Karpas-422 (cell line): ENCODE measurements at regions not wholly inside any gene's neighbourhood (a gene's known extent, or its start where the extent isn't known, plus 50 kb on each side); places are given as distances from the start of the nearest gene placed in this dataset.
"Not testable (repeated sequence)": the region's sequence is repeated elsewhere in the genome, so short reads cannot be mapped to it uniquely, and the experiment has no call there.

Source experiments
- DNase-seq: peaks from one replicate; pipeline ENCODE4 v3.0.0-alpha.2; 2015
- H2AFZ ChIP-seq: fragments of 200-600 bp; sonication (generic); 2 replicates; pipeline ENCODE4 v1.6.1; 2014; ENCODE audit warnings: antibody characterized with exemption, low read length, mixed read lengths
- H3K27ac ChIP-seq: fragments of 200-600 bp; sonication (generic); 2 replicates; pipeline ENCODE4 v1.5.1; 2014; ENCODE audit warnings: mild to moderate bottlenecking, low read length, moderate library complexity
- H3K27me3 ChIP-seq: fragments of 200-600 bp; sonication (generic); 2 replicates; pipeline ENCODE4 v1.6.1; 2014; ENCODE audit warnings: low read length, mixed read lengths
- H3K36me3 ChIP-seq: fragments of 200-600 bp; sonication (generic); 2 replicates; pipeline ENCODE4 v1.6.1; 2014; ENCODE audit warnings: low read length, mixed read lengths; ENCODE audit not compliant: insufficient read depth
- H3K4me1 ChIP-seq: fragments of 200-600 bp; sonication (generic); 2 replicates; pipeline ENCODE4 v1.6.1; 2014; ENCODE audit warnings: mild to moderate bottlenecking, low read length, mixed read lengths
- H3K4me2 ChIP-seq: fragments of 200-600 bp; sonication (generic); 2 replicates; pipeline ENCODE4 v1.6.1; 2014; ENCODE audit warnings: low read length, low read depth, mild to moderate bottlenecking; ENCODE audit not compliant: poor library complexity, severe bottlenecking
- H3K4me3 ChIP-seq: fragments of 200-600 bp; sonication (generic); 2 replicates; pipeline ENCODE4 v1.5.1; 2014; ENCODE audit warnings: mild to moderate bottlenecking, antibody characterized with exemption, low read length, mixed read lengths
- H3K79me2 ChIP-seq: fragments of 200-600 bp; sonication (generic); 2 replicates; pipeline ENCODE4 v1.6.1; 2014; ENCODE audit warnings: mild to moderate bottlenecking, low read length, mixed read lengths
- H3K9ac ChIP-seq: fragments of 200-600 bp; sonication (generic); 2 replicates; pipeline ENCODE4 v1.6.0; 2014; ENCODE audit warnings: low read length
- H3K9me2 ChIP-seq: fragments of 200-600 bp; sonication (generic), shearing (Covaris generic); replicated peaks from 2 replicates; pipeline ENCODE4 v1.6.0; 2014; ENCODE audit warnings: mild to moderate bottlenecking, low read length, moderate library complexity; ENCODE audit not compliant: insufficient read depth
- H3K9me3 ChIP-seq: fragments of 300-700, 200-600 bp; sonication (generic); 2 replicates; pipeline ENCODE4 v1.6.1; 2014; ENCODE audit warnings: low read length, mixed read lengths
- H4K20me1 ChIP-seq: fragments of 200-600 bp; sonication (generic); 2 replicates; pipeline ENCODE4 v1.6.1; 2014; ENCODE audit warnings: mild to moderate bottlenecking, antibody characterized with exemption, low read length, low read depth; ENCODE audit not compliant: insufficient read depth

GRCh38 chr9:40173316-40173715 lies 817.8 kb downstream of the SPATA31A1 start:
- not testable (repeated sequence) for H3K4me2 ChIP-seq, H3K36me3 ChIP-seq, H2AFZ ChIP-seq, H3K79me2 ChIP-seq, H3K27me3 ChIP-seq, H4K20me1 ChIP-seq, H3K27ac ChIP-seq, DNase-seq, H3K9me3 ChIP-seq, H3K9ac ChIP-seq, H3K9me2 ChIP-seq, H3K4me1 ChIP-seq, H3K4me3 ChIP-seq

GRCh38 chr9:40174035-40174434 lies 818.6 kb downstream of the SPATA31A1 start:
- not testable (repeated sequence) for H3K9ac ChIP-seq, H3K4me3 ChIP-seq, H3K27ac ChIP-seq, H3K79me2 ChIP-seq, H3K4me2 ChIP-seq, H2AFZ ChIP-seq, H4K20me1 ChIP-seq, H3K9me3 ChIP-seq, DNase-seq, H3K27me3 ChIP-seq, H3K9me2 ChIP-seq, H3K36me3 ChIP-seq, H3K4me1 ChIP-seq

GRCh38 chr9:40177403-40177802 lies 821.9 kb downstream of the SPATA31A1 start:
- H3K9me2 ChIP-seq, H3K9me3 ChIP-seq, H3K36me3 ChIP-seq, H3K27ac ChIP-seq, H3K27me3 ChIP-seq, H3K4me2 ChIP-seq, H3K4me3 ChIP-seq, H3K79me2 ChIP-seq, H3K9ac ChIP-seq, DNase-seq, H4K20me1 ChIP-seq, H2AFZ ChIP-seq, H3K4me1 ChIP-seq: not testable (repeated sequence)

- H3K27ac ChIP-seq, H3K9me3 ChIP-seq: not testable (repeated sequence)
Observed at GRCh38 chr9:40191403-40191802, 835.9 kb downstream of the SPATA31A1 start.

GRCh38 chr9:40192162-40192561 lies 836.7 kb downstream of the SPATA31A1 start:
- not testable (repeated sequence) for H3K79me2 ChIP-seq, H3K27ac ChIP-seq, H3K9ac ChIP-seq, DNase-seq, H3K4me2 ChIP-seq, H3K9me3 ChIP-seq, H3K4me3 ChIP-seq, H3K4me1 ChIP-seq, H4K20me1 ChIP-seq, H3K27me3 ChIP-seq, H2AFZ ChIP-seq, H3K9me2 ChIP-seq, H3K36me3 ChIP-seq

More at GRCh38 chr9:40191403-40191802, 835.9 kb downstream of the SPATA31A1 start:
- H3K4me2 ChIP-seq, H3K9me2 ChIP-seq, H3K4me1 ChIP-seq, H3K27me3 ChIP-seq, H4K20me1 ChIP-seq, H3K79me2 ChIP-seq, H3K4me3 ChIP-seq, H3K36me3 ChIP-seq, DNase-seq, H2AFZ ChIP-seq, H3K9ac ChIP-seq: not testable (repeated sequence)

- H3K79me2 ChIP-seq, H3K9me2 ChIP-seq, H3K4me2 ChIP-seq, H4K20me1 ChIP-seq, H3K4me1 ChIP-seq, H3K27ac ChIP-seq, H3K36me3 ChIP-seq, DNase-seq, H3K4me3 ChIP-seq, H3K27me3 ChIP-seq, H3K9ac ChIP-seq, H3K9me3 ChIP-seq, H2AFZ ChIP-seq: not testable (repeated sequence)
Observed at GRCh38 chr9:40196165-40196714, 840.8 kb downstream of the SPATA31A1 start.

GRCh38 chr9:40196803-40197202 lies 841.3 kb downstream of the SPATA31A1 start:
- not testable (repeated sequence) for H3K9me2 ChIP-seq, H3K79me2 ChIP-seq, H3K36me3 ChIP-seq, H3K4me3 ChIP-seq, H3K9ac ChIP-seq, H3K27me3 ChIP-seq, H4K20me1 ChIP-seq, H2AFZ ChIP-seq, DNase-seq, H3K4me1 ChIP-seq, H3K4me2 ChIP-seq, H3K27ac ChIP-seq, H3K9me3 ChIP-seq

GRCh38 chr9:40221596-40222233 lies 866.2 kb downstream of the SPATA31A1 start:
- H4K20me1 ChIP-seq, H2AFZ ChIP-seq, H3K4me2 ChIP-seq, H3K27ac ChIP-seq, H3K4me1 ChIP-seq, DNase-seq, H3K27me3 ChIP-seq, H3K9me3 ChIP-seq, H3K36me3 ChIP-seq, H3K79me2 ChIP-seq, H3K9ac ChIP-seq, H3K9me2 ChIP-seq, H3K4me3 ChIP-seq: not testable (repeated sequence)
